ENCODE measurements at regions not wholly inside any gene's neighbourhood (a gene's known extent, or its start where the extent isn't known, plus 50 kb on each side); places are given as distances from the start of the nearest gene placed in this dataset.

- no peak for TF ChIP-seq CTCF (IDR thresholded peaks at IDR 0.05; ENCODE audit: low read depth, low read length, missing control alignments)
- DNase-seq (ENCODE audit: low read depth): peak; percentile 34
- peak overlapping the region; percentile 11 for H3K4me3 ChIP-seq (ENCODE audit: low read depth, low read length)
- in situ Hi-C loops (cut with HindIII; ENCODE audit: low sequenced_read_pairs): no loop called here
These were observed 170.3 kb upstream of the AHI1 start for GRCh38 chr6:135667691-135668455.

- no peak for DNase-seq (ENCODE audit: low read depth)
- no peak for TF ChIP-seq CTCF (IDR thresholded peaks at IDR 0.05; ENCODE audit: low read depth, low read length, missing control alignments)
- in situ Hi-C loops (cut with HindIII; ENCODE audit: low sequenced_read_pairs): no loop called here
- H3K4me3 ChIP-seq (ENCODE audit: low read depth, low read length): no peak overlapping the region
These were observed 174.7 kb upstream of the AHI1 start for GRCh38 chr6:135672256-135672655.

- in situ Hi-C loops (cut with HindIII; ENCODE audit: low sequenced_read_pairs): no loop called here
- DNase-seq (ENCODE audit: low read depth): no peak
- H3K4me3 ChIP-seq (ENCODE audit: low read depth, low read length): no peak overlapping the region
- TF ChIP-seq CTCF (IDR thresholded peaks at IDR 0.05; ENCODE audit: low read depth, low read length, missing control alignments): no peak
These were observed 176.2 kb upstream of the AHI1 start for GRCh38 chr6:135673501-135674309.

GRCh38 chr6:135675026-135675425, 176.5 kb upstream of the PDE7B start:
- DNase-seq (ENCODE audit: low read depth): no peak
- TF ChIP-seq CTCF (IDR thresholded peaks at IDR 0.05; ENCODE audit: low read depth, low read length, missing control alignments): no peak
- H3K4me3 ChIP-seq (ENCODE audit: low read depth, low read length): no peak overlapping the region
- in situ Hi-C loops (cut with HindIII; ENCODE audit: low sequenced_read_pairs): no loop called here

- no peak overlapping the region for H3K4me3 ChIP-seq (ENCODE audit: low read depth, low read length)
- DNase-seq (ENCODE audit: low read depth): no peak
- in situ Hi-C loops (cut with HindIII; ENCODE audit: low sequenced_read_pairs): no loop called here
- TF ChIP-seq CTCF (IDR thresholded peaks at IDR 0.05; ENCODE audit: low read depth, low read length, missing control alignments): no peak
These were observed 175.6 kb upstream of the PDE7B start for GRCh38 chr6:135675862-135676261.

DNA sequence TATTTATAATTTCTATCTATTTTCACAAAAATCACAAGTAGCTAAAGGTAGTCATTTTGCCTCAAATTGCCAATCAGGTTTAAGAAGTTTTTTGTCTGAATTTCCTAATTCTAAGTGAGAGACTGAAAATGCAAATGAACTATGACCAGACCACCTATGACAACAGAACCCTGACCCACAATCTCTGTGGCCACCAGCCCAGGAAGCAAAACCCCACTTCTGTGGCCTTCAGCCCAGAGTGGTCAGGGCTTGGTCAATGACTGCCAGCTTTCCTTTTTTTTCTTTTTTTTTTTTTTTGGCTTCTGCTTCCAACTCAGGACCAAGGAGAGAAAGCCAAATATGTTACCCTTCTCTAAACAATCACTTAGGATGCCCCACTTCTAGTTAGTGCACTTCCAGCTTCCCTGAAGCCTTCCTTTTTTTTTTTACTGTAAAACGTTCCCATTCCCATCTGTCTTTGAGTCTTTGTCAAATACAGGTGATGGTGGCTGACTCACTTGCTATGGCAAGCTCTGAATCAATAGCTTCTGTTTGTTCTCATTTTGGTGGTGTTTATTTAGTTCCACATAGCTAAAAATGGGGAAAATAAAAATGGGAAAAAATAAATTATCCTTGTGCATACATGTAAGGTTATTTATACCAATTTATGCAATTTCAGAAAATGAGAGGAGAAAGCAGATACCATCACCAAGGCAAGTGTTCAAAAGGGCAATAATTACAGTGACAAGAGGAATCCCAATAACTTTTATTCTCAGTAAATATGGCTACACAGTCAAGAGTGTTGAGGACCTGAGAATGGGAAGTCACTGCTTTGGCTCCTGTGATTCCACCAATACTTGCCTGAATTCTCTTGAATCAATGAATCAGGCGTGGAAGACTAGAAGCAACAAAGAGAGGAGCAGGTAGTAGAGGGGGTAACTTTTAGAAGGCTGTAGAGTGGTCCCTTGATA, 170.3 kb upstream of the PDE7B start:
- no peak overlapping the region for H3K4me3 ChIP-seq (ENCODE audit: low read depth, low read length)
- in situ Hi-C loops (cut with HindIII; ENCODE audit: low sequenced_read_pairs): no loop called here
- DNase-seq (ENCODE audit: low read depth): peak; percentile 51
- TF ChIP-seq CTCF (IDR thresholded peaks at IDR 0.05; ENCODE audit: low read depth, low read length, missing control alignments): no peak

Data from astrocyte of the cerebellum (primary cell).